ENCODE measurements at regions not wholly inside any gene's neighbourhood (a gene's known extent, or its start where the extent isn't known, plus 50 kb on each side); places are given as distances from the start of the nearest gene placed in this dataset.

DNA sequence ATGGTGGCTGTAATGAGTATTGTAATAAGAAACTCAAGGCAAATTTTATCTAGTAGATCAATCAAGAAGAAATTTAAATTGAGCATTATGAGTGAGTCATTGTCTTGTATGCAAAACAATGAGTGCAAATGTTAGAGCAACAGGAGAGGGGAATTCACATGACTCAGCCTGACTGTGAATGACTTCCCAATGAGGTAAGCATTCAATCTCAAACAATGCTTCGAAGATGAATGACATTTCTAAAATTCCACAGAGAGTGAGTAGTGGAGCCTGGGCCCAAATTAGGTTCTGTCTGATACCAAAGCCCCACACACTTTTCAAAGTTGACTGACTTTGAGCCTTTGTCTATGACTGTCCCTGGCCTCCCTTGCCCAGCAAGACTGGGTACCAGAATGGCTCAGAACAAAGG is 738.0 kb downstream of the PTPRU start:
- no peak for TF ChIP-seq EP300 (IDR thresholded peaks at IDR 0.05)
- no peak for TF ChIP-seq POLR2A (IDR thresholded peaks at IDR 0.05)
- TF ChIP-seq, protein P1, sequence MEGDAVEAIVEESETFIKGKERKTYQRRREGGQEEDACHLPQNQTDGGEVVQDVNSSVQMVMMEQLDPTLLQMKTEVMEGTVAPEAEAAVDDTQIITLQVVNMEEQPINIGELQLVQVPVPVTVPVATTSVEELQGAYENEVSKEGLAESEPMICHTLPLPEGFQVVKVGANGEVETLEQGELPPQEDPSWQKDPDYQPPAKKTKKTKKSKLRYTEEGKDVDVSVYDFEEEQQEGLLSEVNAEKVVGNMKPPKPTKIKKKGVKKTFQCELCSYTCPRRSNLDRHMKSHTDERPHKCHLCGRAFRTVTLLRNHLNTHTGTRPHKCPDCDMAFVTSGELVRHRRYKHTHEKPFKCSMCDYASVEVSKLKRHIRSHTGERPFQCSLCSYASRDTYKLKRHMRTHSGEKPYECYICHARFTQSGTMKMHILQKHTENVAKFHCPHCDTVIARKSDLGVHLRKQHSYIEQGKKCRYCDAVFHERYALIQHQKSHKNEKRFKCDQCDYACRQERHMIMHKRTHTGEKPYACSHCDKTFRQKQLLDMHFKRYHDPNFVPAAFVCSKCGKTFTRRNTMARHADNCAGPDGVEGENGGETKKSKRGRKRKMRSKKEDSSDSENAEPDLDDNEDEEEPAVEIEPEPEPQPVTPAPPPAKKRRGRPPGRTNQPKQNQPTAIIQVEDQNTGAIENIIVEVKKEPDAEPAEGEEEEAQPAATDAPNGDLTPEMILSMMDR (IDR thresholded peaks at IDR 0.05), result no peak
